ENCODE measurements at regions not wholly inside any gene's neighbourhood (a gene's known extent, or its start where the extent isn't known, plus 50 kb on each side); places are given as distances from the start of the nearest gene placed in this dataset.
"Not testable (repeated sequence)": the region's sequence is repeated elsewhere in the genome, so short reads cannot be mapped to it uniquely, and the experiment has no call there.

- no peak for DNase-seq
These were observed 90.3 kb downstream of the RTP5 start for GRCh38 chr2:241959751-241960269.

GRCh38 chr2:241961454-241961853, 91.9 kb downstream of the RTP5 start:
- DNase-seq: no peak

DNA sequence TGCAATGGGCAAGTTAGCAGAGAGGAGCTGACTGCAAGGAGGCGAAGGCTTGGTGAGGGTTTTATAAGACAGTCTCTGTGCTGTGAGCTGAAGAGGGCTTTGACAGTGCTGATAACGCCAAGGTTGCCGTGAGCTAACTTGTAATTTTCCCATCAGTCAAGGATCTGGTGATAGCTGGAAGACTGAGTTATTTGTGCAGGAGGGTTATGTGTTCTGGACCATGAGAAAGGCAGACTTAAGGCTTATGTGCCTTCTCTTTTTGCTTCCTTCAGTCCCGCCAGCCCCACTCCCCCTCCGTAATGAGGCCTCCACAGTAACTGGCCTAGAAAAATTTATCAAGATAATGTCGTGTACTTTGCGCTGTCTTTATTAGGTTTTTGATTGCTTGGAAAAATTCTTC, 94.6 kb downstream of the RTP5 start:
- no peak for DNase-seq

GRCh38 chr2:241965931-241966412, 96.4 kb downstream of the RTP5 start:
- DNase-seq: no peak

- no peak for DNase-seq
These were observed 97.3 kb downstream of the RTP5 start for GRCh38 chr2:241966647-241967466.

- DNase-seq: no peak
These were observed 98.1 kb downstream of the RTP5 start for GRCh38 chr2:241967467-241968144.

DNA sequence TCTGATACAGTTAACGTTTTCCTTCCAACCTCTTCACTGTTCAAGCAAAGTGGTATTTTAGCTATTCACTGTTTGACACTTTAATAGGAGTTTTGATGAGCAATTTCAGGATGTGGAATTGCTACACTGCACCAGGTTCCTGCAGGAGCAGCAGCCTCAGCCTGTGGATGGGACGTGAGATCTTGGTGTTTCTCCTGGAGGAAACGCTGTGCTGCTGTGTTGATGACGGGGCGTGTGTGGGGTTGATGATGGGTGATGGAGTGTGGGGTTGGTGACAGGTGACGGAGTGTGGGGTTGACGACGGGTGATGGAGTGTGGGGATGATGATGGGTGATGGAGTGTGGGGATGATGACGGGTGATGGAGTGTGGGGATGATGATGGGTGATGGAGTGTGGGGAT, 98.9 kb downstream of the RTP5 start:
- no peak for DNase-seq

DNA sequence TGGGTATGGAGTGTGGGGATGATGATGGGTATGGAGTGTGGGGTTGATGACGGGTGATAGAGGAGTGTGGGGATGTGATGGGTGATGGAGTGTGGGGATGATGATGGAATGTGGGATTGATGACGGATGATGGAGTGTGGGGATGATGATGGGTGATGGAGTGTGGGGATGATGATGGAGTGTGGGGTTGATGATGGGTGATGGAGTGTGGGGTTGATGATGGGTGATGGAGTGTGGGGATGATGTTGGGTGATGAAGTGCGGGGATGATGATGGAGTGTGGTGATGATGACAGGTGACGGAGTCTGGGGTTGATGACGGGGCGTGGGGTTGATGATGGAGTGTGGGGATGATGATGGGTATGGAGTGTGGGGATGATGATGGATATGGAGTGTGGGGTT, 99.7 kb downstream of the RTP5 start:
- not testable (repeated sequence) for DNase-seq

DNA sequence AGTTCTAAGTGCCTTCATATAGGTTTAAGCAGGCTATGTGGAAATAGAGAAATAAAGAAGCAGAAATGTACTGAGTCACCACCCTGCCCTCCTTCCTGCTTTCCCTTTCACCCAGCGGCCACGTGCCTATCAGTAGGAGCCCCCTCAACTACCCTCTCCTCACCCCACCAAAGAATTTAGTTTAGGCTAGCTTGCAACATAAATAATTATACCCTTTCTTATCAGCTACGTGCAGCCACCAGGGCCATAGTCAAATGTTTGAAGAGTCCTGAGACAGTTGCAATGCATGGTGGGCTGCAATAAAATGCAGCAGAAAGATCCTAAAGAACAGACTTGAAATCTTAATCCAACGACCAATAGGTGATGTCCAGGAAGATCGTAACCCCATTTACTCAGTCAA, 101.2 kb downstream of the RTP5 start:
- DNase-seq: no peak

DNA sequence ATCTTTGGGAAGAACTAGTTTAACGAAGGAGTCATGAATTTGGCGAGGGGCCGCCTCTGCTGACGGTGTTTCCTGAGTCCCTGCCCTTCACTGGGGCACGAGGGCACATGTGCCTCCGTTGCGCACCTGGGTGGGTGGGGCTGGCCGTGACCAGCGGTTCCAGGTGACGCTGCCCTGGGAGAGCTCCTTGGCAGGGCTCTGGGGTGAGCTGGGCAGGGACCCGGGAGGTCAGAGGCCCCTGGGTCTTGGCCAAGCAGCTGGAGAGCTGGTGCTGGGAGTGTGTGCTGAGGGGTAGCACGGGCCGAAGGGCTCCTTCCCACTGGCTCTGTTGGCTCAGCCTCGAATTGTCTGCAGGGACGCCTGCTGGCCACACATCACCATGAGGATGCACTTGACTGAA, 104.6 kb downstream of the RTP5 start:
- DNase-seq: no peak

DNA sequence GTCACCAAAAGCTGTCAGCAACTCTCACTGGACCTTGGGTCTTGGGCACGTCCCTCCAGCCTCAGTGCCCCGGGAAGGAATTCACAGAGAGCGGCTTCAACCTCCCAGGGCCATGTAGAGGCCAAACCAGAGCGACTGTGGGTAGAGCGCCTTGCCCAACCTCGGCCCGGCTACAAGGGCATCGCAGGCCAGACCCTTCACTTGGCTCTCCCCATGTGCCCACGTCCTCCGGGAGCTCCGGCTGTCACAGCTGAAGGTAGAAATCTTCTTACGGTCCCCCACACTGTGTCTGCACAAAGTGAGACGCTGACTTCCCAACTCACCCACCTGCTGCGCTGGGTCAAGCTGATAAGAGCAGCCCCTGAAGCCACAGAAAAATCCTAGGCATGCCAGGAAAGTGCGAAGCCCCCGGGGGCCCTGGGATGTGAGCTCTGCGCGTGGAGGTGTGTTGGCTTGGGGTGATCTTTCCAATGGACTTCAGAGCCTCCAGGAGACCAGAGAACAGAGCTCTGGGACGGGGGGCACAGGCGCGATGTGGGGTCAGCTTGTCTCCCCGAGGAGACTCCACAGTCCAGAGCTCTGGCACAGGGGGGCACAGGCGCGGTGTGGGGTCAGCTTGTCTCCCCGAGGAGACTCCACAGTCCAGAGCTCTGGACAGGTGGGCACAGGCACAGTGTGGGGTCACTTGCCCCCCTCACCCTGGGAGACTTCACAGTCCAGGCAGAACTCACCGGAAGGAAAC, 105.5 kb downstream of the RTP5 start:
- DNase-seq: no peak

DNA sequence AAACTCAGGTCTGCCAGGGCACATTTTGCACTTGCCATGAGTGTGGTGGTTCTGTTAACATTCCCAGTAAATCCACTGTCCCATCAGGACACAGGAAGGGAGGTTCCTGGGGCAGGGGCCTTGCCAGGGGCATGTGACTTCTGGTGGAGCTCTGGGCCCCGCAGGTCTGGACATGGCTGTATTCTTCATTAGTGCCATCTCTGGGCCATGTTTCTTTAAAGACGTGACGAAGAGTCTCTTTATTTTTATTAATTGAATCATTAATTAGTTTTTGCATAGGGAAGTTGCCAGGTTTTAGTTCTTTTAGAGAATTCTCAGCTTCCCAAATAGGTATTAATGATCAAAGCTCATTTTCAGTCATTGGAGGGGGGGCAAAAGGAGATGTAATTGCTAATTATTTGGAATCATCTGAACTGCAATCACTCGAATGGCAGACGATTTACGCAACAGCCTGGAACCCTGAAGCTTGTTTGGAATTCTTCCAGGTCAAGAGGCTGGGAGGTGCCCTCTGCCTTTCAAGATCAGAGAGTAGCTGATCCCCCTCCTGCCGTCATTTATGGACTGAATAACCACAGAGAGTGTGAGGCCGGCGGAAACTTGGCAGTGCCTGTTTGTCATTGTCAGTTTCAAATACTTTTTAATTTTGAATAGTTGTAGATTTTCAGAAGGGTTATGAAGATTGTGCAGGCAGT, 106.2 kb downstream of the RTP5 start:
- no peak for DNase-seq

- DNase-seq: no peak
These were observed 106.8 kb downstream of the RTP5 start for GRCh38 chr2:241976296-241976695.

DNA sequence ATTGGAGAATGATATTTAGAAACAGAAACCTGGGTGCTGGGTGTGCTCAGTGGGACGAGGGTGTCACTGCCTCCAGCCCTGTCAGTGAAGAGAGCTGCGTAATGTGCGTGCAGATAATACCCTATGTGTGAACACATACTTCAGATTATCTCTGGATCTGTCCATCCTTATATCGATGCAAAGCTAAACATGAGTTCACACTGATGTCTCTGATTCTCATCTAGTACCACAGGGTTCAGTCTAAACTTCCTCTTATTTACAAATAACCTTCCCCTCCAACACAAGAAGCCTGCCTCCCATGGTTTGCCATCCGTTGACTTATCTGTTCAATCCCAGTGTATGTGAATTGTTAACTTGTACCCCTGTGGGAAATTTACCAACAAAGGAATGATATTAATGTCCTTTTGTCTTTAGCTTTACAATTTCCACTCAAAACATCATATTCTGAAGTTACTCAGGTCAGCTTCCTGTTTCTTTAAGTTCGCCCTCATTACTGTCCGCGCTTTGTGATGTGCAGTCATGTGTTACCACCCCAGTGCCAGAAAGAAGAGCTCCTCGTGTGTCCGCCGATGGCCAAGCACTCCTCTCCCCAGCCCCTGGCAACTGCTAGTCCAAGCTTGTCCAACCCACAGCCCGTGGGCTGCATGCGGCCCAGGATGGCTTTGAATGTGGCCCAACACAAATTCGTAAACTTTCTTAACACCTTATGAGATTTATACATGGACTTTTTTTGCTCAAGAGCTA, 108.2 kb downstream of the RTP5 start:
- no peak for DNase-seq

- no peak for DNase-seq
These were observed 109.1 kb downstream of the RTP5 start for GRCh38 chr2:241978670-241979069.

DNA sequence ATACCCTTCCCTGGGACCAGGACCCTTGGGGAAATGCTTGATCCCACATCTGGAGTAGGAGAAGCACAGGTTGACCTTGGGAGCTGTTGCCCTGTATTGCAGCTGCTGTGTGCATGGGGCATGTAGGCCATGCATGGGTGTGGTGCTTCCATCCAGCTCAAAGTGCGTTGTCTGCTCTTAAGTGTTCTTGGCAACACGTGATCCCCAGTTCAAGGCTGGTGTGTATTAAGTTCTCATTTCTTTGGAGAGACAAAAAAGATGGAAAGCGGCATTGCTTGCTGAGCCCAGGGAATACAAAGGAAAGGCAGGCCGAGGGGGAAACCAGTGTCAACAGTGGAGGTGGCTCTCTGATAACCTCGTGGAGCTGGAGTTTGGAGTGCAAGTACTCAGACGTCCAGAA, 110.7 kb downstream of the RTP5 start:
- no peak for DNase-seq

DNA sequence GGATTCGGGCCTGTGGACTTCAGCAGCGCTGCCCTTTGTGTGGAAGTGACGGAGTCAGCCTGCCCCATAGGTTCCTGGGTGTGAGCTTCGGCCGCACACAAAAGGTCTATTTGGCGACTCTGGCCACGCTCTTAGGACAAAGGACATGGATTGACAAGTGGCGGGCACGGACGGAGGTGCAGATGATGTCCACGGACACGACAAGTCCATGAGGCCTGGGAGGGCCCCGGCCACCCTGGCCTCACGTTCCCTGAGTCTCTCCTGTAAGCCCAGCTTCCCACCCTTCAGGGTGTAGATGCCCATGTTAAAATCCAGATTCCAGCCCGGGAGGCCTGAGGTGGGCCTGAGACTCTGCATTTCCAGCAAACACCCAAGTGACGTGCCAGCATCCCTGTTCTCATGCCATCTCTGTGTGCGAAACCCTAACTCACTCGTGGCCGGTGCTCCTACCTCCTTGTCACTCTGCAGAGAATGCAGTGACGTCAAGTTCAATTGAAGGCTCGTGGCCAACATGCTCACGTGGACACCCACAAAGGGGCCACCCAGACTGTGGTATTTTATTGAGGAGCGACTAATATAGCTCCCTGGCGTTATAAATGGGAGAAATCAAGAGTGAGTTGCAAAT, 111.7 kb downstream of the RTP5 start:
- no peak for DNase-seq

GRCh38 chr2:241982706-241983570, 113.4 kb downstream of the RTP5 start:
- no peak for DNase-seq

DNA sequence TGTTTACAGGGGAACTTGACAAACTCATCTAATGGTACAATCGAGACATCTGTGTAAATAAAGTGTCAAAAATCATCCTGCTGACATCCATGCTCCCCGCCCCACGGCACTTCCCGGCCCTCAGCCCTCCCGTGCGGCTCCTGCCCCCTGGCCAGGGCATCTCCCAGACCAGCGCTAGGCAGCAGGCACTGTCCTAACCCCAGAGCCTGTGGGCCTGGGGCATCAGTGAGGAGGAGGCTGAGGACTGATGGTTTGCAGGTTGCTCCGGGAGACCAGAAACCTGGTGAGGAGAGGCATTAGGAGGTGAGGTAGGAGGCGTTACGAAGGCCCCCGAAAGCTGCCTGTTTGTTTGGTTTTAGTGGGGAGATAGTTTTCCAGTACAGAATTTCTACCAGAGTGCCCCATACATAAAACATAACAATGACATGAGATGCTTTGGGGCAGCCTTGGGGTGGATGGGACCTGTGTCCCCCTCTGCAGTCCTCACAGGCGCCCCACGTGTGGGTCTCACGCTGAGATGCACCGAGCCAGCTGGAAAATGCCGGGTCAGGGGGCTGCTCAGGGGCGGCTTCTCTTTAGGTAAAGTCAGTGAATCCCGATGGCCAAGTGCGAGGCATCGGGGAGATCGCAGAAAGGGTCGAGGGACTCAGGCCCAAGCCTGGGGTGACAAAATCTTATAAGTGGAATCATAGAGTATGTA, 114.2 kb downstream of the RTP5 start:
- no peak for DNase-seq

DNA sequence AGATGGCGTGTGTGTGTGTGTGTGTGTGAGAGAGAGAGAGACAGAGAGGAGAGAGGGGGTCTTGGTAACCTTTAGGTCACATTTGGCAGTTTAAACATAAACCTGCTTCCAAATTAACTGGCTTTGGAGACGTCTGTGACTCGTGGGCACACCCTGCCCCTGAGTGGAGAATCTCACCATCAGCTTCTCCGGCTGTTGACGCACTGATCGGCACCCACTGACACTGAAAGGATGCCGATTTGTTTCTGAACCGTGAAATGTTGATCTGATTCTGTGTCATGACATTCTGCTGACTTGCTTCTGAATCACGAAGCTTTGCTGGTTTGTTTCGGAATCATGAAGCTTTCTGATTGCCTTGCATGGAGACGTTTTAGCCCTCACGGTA, 114.7 kb downstream of the RTP5 start:
- no peak for DNase-seq
